ENCODE measurements at regions not wholly inside any gene's neighbourhood (a gene's known extent, or its start where the extent isn't known, plus 50 kb on each side); places are given as distances from the start of the nearest gene placed in this dataset.

- H3K27me3 ChIP-seq: no peaks in the 10 kb centered on the region
- H3K4me1 ChIP-seq: no peaks in the 10 kb centered on the region
- intact Hi-C loops (cut with DNase I): no loop called here
- DNase-seq (no peak), ATAC-seq (no peak)
- no peak for TF ChIP-seq CTCF (IDR thresholded peaks at IDR 0.05)
- no peak for TF ChIP-seq POLR2A (IDR thresholded peaks at IDR 0.05)
- H3K9me3 ChIP-seq: no peaks in the 10 kb centered on the region
- H3K36me3 ChIP-seq: no peaks in the 10 kb centered on the region
- H3K4me3 ChIP-seq: no peak overlapping the region
- WGBS (ENCODE audit: insufficient coverage, low coverage, low lambda C conversion rate, missing lambda C conversion rate): 63% methylated on average over 2 of the region's 2 CpGs
- no peak overlapping the region for H3K27ac ChIP-seq
Measured at GRCh38 chr5:142474431-142475094, 149.7 kb upstream of the SPRY4 start.

- H3K27me3 ChIP-seq: no peaks in the 10 kb centered on the region
- intact Hi-C loops (cut with DNase I): no loop called here
- H3K9me3 ChIP-seq: no peaks in the 10 kb centered on the region
- TF ChIP-seq CTCF (IDR thresholded peaks at IDR 0.05) (no peak), POLR2A (IDR thresholded peaks at IDR 0.05) (no peak)
- H3K36me3 ChIP-seq: no peaks in the 10 kb centered on the region
- no peak overlapping the region for H3K4me3 ChIP-seq
- no peak for DNase-seq
- ATAC-seq: no peak
- H3K4me1 ChIP-seq: no peaks in the 10 kb centered on the region
- no peak overlapping the region for H3K27ac ChIP-seq
Measured at GRCh38 chr5:142473038-142473437, 148.2 kb upstream of the SPRY4 start.

DNA sequence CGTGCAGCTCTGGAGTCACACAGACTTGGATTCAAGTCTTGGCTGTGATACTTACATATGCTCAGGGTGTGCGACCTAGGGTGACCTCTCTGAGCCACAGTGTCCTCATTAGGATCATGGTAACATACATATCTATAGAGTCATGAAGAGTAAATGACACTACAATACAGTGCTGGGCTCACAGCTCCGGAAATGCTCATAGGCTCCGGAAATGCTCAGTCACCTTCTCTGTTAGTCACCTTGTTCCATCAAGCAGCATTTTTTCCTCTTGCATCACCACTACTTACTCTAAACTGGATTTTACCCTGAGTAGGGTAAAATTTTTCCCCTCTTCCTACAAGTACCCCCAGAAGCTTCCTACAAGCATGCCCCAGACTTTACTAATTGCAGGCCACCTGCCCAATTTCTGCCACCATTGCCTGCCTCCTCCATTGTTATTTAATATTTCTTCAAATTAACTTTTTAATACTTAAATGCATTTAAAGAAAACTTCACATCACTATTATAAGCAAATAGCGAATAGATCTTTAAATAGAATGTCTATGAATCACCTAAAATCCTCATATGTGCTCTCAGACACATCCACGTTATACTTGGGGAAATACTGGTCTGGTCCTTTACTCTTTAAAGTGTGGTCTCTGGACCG, 147.6 kb upstream of the SPRY4 start:
- ATAC-seq: peak in 1 of 4 donors; percentile 61
- WGBS (ENCODE audit: insufficient coverage, low coverage, low lambda C conversion rate, missing lambda C conversion rate): 81% methylated on average over 4 of the region's 7 CpGs

DNA sequence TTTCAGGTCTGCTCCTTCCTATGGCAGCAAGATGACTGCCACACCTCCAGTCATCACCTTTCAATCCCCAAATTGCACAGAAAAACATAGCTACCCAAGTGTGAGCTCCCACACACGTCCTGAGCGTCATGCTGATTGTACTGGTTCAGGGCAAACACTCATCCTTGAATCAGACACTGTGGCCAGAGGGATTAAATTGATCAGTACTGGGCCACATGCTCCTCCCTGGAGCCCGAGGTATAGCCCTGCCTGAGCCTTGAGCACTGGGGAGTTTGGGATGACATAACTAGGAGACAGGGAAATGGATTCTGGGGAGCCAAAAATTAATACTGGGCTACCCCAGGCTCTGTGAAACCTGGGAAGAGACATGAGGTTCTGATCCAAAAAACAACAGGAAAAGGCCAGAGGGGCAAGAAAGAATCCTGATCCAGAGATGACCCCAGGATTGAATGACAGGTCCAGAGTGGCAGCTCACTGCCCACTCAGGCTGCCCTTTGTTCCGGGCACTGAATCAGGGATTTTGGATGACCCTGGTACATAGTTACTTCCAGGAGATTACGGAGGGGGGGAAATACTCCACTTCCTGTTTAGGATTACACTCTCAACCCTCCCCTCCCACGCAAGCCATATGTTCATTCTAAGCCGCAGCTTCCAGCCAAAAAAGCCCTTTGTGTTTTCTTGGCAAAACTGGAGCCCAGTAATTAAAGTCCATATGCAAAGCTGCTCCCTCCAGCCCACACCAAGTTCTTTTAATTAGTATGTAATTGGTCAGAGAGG, 141.6 kb upstream of the SPRY4 start:
- peaks cover 0 to 15% (median 3%) of the 10 kb centered on the region in 4 donors for H3K4me1 ChIP-seq
- TF ChIP-seq POLR2A (IDR thresholded peaks at IDR 0.05): no peak
- TF ChIP-seq CTCF (IDR thresholded peaks at IDR 0.05): no peak
- no peaks in the 10 kb centered on the region for H3K9me3 ChIP-seq
- H3K4me3 ChIP-seq: no peak overlapping the region
- H3K27ac ChIP-seq: peak overlapping the region in 1 of 3 donors; percentile 2
- DNase-seq (peak in 1 of 3 donors; percentile 53), ATAC-seq (peak; percentile 70 to 86 (median 71))
- 36% methylated on average over 7 of the region's 7 CpGs for WGBS (ENCODE audit: insufficient coverage, low coverage, low lambda C conversion rate, missing lambda C conversion rate)
- intact Hi-C loops (cut with DNase I): no loop called here
- no peaks in the 10 kb centered on the region for H3K27me3 ChIP-seq
- no peaks in the 10 kb centered on the region for H3K36me3 ChIP-seq

More for the DNA sequence above, 147.6 kb upstream of the SPRY4 start:
- Histone ChIP-seq H3K27ac (no peak overlapping the region), H3K36me3 (no peaks in the 10 kb centered on the region), H3K4me1 (no peaks in the 10 kb centered on the region), H3K4me3 (no peak overlapping the region), H3K9me3 (no peaks in the 10 kb centered on the region), H3K27me3 (no peaks in the 10 kb centered on the region)
- intact Hi-C loops (cut with DNase I): no loop called here
- no peak for TF ChIP-seq CTCF (IDR thresholded peaks at IDR 0.05)
- no peak for TF ChIP-seq POLR2A (IDR thresholded peaks at IDR 0.05)
- DNase-seq: no peak

Measured in right lobe of liver (tissue), 6 donors.